OCI-LY1 (cell line): ENCODE measurements at regions not wholly inside any gene's neighbourhood (a gene's known extent, or its start where the extent isn't known, plus 50 kb on each side); places are given as distances from the start of the nearest gene placed in this dataset.
"Not testable (repeated sequence)": the region's sequence is repeated elsewhere in the genome, so short reads cannot be mapped to it uniquely, and the experiment has no call there.

Source experiments
- CTCF ChIP-seq: fragments of 200-600 bp; sonication (generic), shearing (Covaris generic); IDR thresholded peaks from 2 replicates; pipeline ENCODE4 v1.5.1; 2017; ENCODE audit warnings: mild to moderate bottlenecking, antibody characterized with exemption, low read length, moderate library complexity, mixed read lengths
- EZH2 ChIP-seq: fragments of 200-600 bp; sonication (generic), shearing (Covaris generic); IDR thresholded peaks from 2 replicates; pipeline ENCODE4 v1.8.0; 2017; ENCODE audit warnings: borderline replicate concordance, mixed run types, mild to moderate bottlenecking, antibody characterized with exemption, low read length, moderate library complexity, mixed read lengths

GRCh38 chr3:912717-913116, 180.1 kb upstream of the CNTN6 start:
- TF ChIP-seq CTCF, EZH2: not testable (repeated sequence)
